ENCODE measurements at regions not wholly inside any gene's neighbourhood (a gene's known extent, or its start where the extent isn't known, plus 50 kb on each side); places are given as distances from the start of the nearest gene placed in this dataset.

DNA sequence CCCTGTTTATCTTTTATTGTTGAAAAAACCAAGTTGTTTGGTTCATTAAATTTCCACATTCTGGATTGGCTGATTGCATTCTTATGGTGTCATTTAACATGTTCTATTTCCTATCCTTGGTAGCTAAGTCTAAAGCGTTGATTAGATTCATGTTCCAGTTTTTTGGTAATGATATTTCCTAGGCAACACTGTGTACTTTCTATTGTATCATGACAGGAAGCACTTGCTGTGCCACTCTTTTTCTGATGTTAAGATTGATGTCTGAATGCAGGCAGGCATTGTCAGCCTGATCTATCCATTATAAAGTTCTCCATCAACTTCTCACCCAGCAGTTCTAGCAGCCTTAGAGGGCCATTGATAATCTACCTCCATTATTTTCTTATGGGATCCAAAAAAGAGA, 91.1 kb upstream of the ARID2 start (continued):
- TF ChIP-seq AFF1 (IDR thresholded peaks at IDR 0.05; ENCODE audit: low read depth in 1 of 2, partially characterized antibody in 2 of 2) (no peak), ZFP1 (CRISPR knock-in tag; IDR thresholded peaks at IDR 0.05) (no peak)

DNA sequence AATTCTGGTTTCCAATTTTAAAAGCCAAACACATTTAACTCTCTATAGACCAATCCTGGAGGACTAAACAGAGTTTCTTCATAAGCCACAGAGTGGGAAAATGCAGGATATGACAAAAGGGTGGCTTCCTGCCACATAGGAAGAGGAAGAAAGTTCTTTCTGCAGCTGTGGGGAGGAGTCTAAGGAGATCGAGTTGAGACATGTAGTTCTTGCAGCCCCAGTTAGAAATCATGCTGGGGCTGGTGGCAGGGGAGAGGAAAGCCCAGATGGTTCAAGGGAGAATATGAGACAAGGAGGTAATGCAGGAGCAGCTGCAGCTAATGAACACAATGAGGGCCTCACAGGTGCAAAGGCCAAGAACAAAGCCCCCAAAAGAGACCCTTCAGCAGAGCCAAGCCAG, 85.0 kb upstream of the ARID2 start:
- intact Hi-C loops (cut with micrococcal nuclease) (no loop called here), in situ Hi-C loops (cut with MboI) (no loop called here)
- H3K9me1 ChIP-seq (ENCODE audit: control insufficient read depth, insufficient read depth, low read length): no peaks in the 10 kb centered on the region
- no peaks in the 10 kb centered on the region for H3K79me2 ChIP-seq (ENCODE audit: control insufficient read depth, insufficient read depth, low read length)
- no peaks in the 10 kb centered on the region for H4K20me1 ChIP-seq (replicated peaks; ENCODE audit: control insufficient read depth, insufficient read depth, low read length)
- no TSS peak for BruUV-seq (replicated peaks)
- H3K4me3 ChIP-seq: no peak overlapping the region
- DNase-seq (ENCODE audit: extremely low read depth in 1 of 4, low spot score in 3 of 4) (no peak), ATAC-seq (no peak), FAIRE-seq (no peak)
- H3K27ac ChIP-seq (ENCODE audit: extremely low read depth, low read depth, low read length): no peak overlapping the region
- ChIA-PET CTCF (ENCODE audit: low intra/inter-chr PET ratio) (no interaction called here), POLR2A (no interaction called here)
- no peaks in the 10 kb centered on the region for H3K4me1 ChIP-seq (replicated peaks in 1 of 2; ENCODE audit: control insufficient read depth in 2 of 2, insufficient read depth in 2 of 2, low read length in 2 of 2)
- TF ChIP-seq ZC3H8 (IDR thresholded peaks at IDR 0.05) (no peak), HINFP (tag; conservative IDR thresholded peaks at IDR 0.05; ENCODE audit: low read depth) (no peak), CREB1 (IDR thresholded peaks at IDR 0.05) (no peak), CREB1 (CRISPR knock-in tag; IDR thresholded peaks at IDR 0.05) (no peak), HDAC6 (IDR thresholded peaks at IDR 0.05; ENCODE audit: low read depth, low read length) (no peak), PPARD (CRISPR knock-in tag; IDR thresholded peaks at IDR 0.05) (no peak), SOX6 (IDR thresholded peaks at IDR 0.05) (no peak)
- H3K4me2 ChIP-seq (ENCODE audit: insufficient read depth, low read length): no peak overlapping the region
- H3K27me3 ChIP-seq (ENCODE audit: control insufficient read depth in 2 of 2, insufficient read depth in 2 of 2, low read length in 2 of 2): peaks cover 2 to 3% of the 10 kb centered on the region in 2 experiments; a peak in 3 of 5 replicates
- WGBS (ENCODE audit: insufficient coverage, low coverage, missing lambda C conversion rate): 0% methylated on average over 1 of the region's 1 CpG
- no peaks in the 10 kb centered on the region for H3K36me3 ChIP-seq (ENCODE audit: control insufficient read depth, insufficient read depth, low read length)
- H2AFZ ChIP-seq (ENCODE audit: low read depth, low read length): no peak overlapping the region
- no peak overlapping the region for H3K9ac ChIP-seq (ENCODE audit: insufficient read depth in 1 of 2, low read depth in 2 of 2, low read length in 2 of 2)
- no peaks in the 10 kb centered on the region for H3K9me3 ChIP-seq (replicated peaks; ENCODE audit: control insufficient read depth, insufficient read depth, low read depth, low read length)

Measured in K562 (cell line).